OCI-LY1 (cell line): ENCODE measurements at regions not wholly inside any gene's neighbourhood (a gene's known extent, or its start where the extent isn't known, plus 50 kb on each side); places are given as distances from the start of the nearest gene placed in this dataset.

Experiments used
- H2AFZ ChIP-seq: fragments of 200-600 bp; sonication (generic), shearing (Covaris generic); 2 replicates; pipeline ENCODE4 v1.6.0; 2014; ENCODE audit warnings: antibody characterized with exemption, mild to moderate bottlenecking, low read length
- H3F3A ChIP-seq: fragments of 200-600 bp; sonication (generic), shearing (Covaris generic); 2 replicates; pipeline ENCODE4 v1.6.0; 2014; ENCODE audit warnings: mild to moderate bottlenecking, antibody characterized with exemption, low read length, moderate library complexity; ENCODE audit not compliant: insufficient read depth
- H3K27ac ChIP-seq: fragments of 200-600 bp; sonication (generic); 2 replicates; pipeline ENCODE4 v1.5.1; 2014; ENCODE audit warnings: low read length, mixed run types, mild to moderate bottlenecking, low read depth; ENCODE audit not compliant: poor library complexity, severe bottlenecking
- H3K27me3 ChIP-seq: fragments of 200-600 bp; sonication (generic); 2 replicates; pipeline ENCODE4 v1.6.0; 2014; ENCODE audit warnings: antibody characterized with exemption, mild to moderate bottlenecking, low read length, moderate library complexity; ENCODE audit not compliant: insufficient read depth
- H3K36me3 ChIP-seq: fragments of 200-600 bp; sonication (generic); 2 replicates; pipeline ENCODE4 v1.6.1; 2014; ENCODE audit warnings: mild to moderate bottlenecking, antibody characterized with exemption, low read length, moderate library complexity, mixed read lengths; ENCODE audit not compliant: insufficient read depth
- H3K4me1 ChIP-seq: fragments of 200-600 bp; sonication (generic); 2 replicates; pipeline ENCODE4 v1.5.1; 2014; ENCODE audit warnings: mild to moderate bottlenecking, low read length, moderate library complexity; ENCODE audit not compliant: insufficient read depth, severe bottlenecking
- H3K4me2 ChIP-seq: fragments of 200-600 bp; sonication (generic), shearing (Covaris generic); 2 replicates; pipeline ENCODE4 v1.6.1; 2014; ENCODE audit warnings: low read length
- H3K4me3 ChIP-seq: fragments of 200-600 bp; sonication (generic); 2 replicates; pipeline ENCODE4 v1.5.1; 2014; ENCODE audit warnings: low read length, low read depth, mild to moderate bottlenecking, mixed read lengths; ENCODE audit not compliant: poor library complexity, severe bottlenecking
- H3K79me2 ChIP-seq: fragments of 200-600 bp; shearing (Covaris generic); 2 replicates; pipeline ENCODE4 v1.6.1; 2016; ENCODE audit warnings: mixed run types, low read length, mixed read lengths; ENCODE audit not compliant: insufficient read depth
- H3K9ac ChIP-seq: fragments of 200-600 bp; sonication (generic), shearing (Covaris generic); 2 replicates; pipeline ENCODE4 v1.6.1; 2014; ENCODE audit warnings: mild to moderate bottlenecking, low read length, mixed read lengths
- H3K9me2 ChIP-seq: fragments of 200-600 bp; sonication (generic), shearing (Covaris generic); 2 replicates; pipeline ENCODE4 v1.6.1; 2014; ENCODE audit warnings: low read depth, mild to moderate bottlenecking, low read length, mixed read lengths
- H3K9me3 ChIP-seq: fragments of 200-600 bp; shearing (Covaris generic); 2 replicates; pipeline ENCODE4 v1.6.1; 2014; ENCODE audit warnings: low read length, mixed read lengths
- H4K20me1 ChIP-seq: fragments of 200-600 bp; sonication (generic), shearing (Covaris generic); 2 replicates; pipeline ENCODE4 v1.6.0; 2016; ENCODE audit warnings: mild to moderate bottlenecking, low read length; ENCODE audit not compliant: insufficient read depth
- EZH2 ChIP-seq: fragments of 200-600 bp; sonication (generic), shearing (Covaris generic); IDR thresholded peaks from 2 replicates; pipeline ENCODE4 v1.8.0; 2017; ENCODE audit warnings: borderline replicate concordance, mixed run types, mild to moderate bottlenecking, antibody characterized with exemption, low read length, moderate library complexity, mixed read lengths
- TF ChIP-seq, protein P1 (sequence below): fragments of 200-600 bp; sonication (generic), shearing (Covaris generic); IDR thresholded peaks from 2 replicates; pipeline ENCODE4 v1.5.1; 2017; ENCODE audit warnings: mild to moderate bottlenecking, antibody characterized with exemption, low read length, moderate library complexity, mixed read lengths

DNA sequence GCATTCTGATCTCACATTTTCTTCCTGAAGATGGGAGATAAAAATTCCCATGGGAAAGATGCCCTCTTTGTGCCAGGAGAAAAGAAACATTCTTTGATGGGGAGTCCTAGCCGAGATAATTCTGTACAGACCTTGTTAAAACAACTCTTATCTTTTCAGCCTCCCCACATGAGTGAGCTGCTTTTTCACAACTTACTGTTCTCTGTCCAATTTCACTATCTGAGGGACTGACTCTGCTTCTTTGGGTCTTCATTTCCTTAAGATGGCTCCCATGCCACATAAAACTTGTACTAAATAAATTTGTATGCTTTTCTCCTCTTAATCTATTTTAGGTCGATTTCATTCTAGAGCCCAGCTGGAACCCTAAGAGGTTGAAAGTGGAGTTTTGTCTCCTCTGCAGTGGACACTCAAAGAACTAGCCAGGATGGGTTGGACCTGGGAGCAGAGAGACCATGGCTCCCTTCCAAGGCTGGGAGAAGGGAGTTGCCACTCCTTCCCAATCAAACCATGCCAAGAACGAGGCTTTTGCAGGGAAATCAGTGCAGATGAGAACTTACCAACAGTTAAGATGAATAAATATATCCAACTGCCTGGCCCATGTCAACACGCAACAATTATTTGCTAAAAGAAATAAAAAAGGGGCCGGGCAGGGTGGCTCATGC, 285.8 kb upstream of the SULF2 start:
- Histone ChIP-seq H3K27me3 (no peaks in the 10 kb centered on the region; the same call in 1 of the 2 replicates), H2AFZ (no peak overlapping the region), H3F3A (no peaks in the 10 kb centered on the region), H3K9me3 (no peaks in the 10 kb centered on the region), H4K20me1 (no peaks in the 10 kb centered on the region), H3K4me3 (no peak overlapping the region), H3K36me3 (no peaks in the 10 kb centered on the region), H3K9me2 (no peaks in the 10 kb centered on the region), H3K27ac (no peak overlapping the region), H3K4me2 (no peak overlapping the region), H3K9ac (no peak overlapping the region), H3K4me1 (no peaks in the 10 kb centered on the region), H3K79me2 (no peaks in the 10 kb centered on the region)
- TF ChIP-seq, protein P1, sequence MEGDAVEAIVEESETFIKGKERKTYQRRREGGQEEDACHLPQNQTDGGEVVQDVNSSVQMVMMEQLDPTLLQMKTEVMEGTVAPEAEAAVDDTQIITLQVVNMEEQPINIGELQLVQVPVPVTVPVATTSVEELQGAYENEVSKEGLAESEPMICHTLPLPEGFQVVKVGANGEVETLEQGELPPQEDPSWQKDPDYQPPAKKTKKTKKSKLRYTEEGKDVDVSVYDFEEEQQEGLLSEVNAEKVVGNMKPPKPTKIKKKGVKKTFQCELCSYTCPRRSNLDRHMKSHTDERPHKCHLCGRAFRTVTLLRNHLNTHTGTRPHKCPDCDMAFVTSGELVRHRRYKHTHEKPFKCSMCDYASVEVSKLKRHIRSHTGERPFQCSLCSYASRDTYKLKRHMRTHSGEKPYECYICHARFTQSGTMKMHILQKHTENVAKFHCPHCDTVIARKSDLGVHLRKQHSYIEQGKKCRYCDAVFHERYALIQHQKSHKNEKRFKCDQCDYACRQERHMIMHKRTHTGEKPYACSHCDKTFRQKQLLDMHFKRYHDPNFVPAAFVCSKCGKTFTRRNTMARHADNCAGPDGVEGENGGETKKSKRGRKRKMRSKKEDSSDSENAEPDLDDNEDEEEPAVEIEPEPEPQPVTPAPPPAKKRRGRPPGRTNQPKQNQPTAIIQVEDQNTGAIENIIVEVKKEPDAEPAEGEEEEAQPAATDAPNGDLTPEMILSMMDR: no peak
- TF ChIP-seq EZH2: no peak

DNA sequence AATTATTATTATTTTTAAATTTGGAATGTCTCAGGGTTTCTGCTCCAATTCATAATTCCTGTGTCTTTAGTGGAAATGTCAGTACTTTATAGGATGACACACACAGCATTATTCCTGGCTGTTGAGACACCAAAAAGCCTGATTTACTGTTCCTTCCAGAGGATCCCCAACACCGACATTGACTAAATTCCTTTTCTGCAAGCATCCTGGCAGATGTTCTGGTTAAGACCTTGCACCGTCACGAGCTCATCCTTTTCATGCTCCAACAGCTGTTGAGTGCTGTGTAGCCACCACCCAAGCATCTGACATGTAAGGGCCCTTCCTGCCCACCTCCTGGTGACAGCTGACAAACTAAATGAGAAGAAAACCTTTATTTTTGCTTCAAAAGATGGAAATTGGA, 284.3 kb upstream of the SULF2 start:
- H4K20me1 ChIP-seq: no peaks in the 10 kb centered on the region
- no peak overlapping the region for H3K27ac ChIP-seq
- no peak overlapping the region for H3K4me2 ChIP-seq
- no peaks in the 10 kb centered on the region for H3K4me1 ChIP-seq
- no peak for TF ChIP-seq EZH2
- TF ChIP-seq, protein P1: no peak
- no peaks in the 10 kb centered on the region; the same call in 1 of the 2 replicates for H3K27me3 ChIP-seq
- no peak overlapping the region for H3K4me3 ChIP-seq
- no peak overlapping the region for H3K9ac ChIP-seq
- no peak overlapping the region for H2AFZ ChIP-seq
- H3K9me3 ChIP-seq: no peaks in the 10 kb centered on the region
- no peaks in the 10 kb centered on the region for H3F3A ChIP-seq
- no peaks in the 10 kb centered on the region for H3K9me2 ChIP-seq
- no peaks in the 10 kb centered on the region for H3K36me3 ChIP-seq
- no peaks in the 10 kb centered on the region for H3K79me2 ChIP-seq

DNA sequence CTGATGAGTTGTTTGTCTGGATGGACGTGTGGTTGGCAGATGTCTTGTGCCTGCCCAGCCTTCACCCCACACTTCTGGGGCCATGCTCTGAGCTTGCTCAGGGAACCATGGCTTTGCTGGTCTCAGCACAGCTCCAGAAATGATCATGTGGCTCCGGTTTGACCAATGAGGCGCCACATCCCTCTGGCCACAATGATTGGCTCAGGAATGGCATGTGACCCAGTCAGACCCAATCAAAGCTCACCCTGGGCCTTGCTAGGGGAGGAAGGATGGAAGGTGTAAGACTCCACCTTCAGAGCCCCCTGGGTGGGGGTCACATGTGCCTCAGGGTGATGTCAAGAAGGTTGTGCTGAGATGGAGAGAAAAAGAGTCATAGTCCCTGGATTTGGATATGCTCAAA, 281.6 kb upstream of the SULF2 start:
- H3K27ac ChIP-seq: no peak overlapping the region

More for the DNA sequence above, 281.6 kb upstream of the SULF2 start:
- H3K9ac ChIP-seq: no peak overlapping the region
- H2AFZ ChIP-seq: no peak overlapping the region
- H3K4me1 ChIP-seq: no peaks in the 10 kb centered on the region
- no peaks in the 10 kb centered on the region for H3F3A ChIP-seq
- H3K79me2 ChIP-seq: no peaks in the 10 kb centered on the region
- no peaks in the 10 kb centered on the region for H3K9me2 ChIP-seq
- H3K4me3 ChIP-seq: no peak overlapping the region
- no peaks in the 10 kb centered on the region for H3K9me3 ChIP-seq
- H3K27me3 ChIP-seq: no peaks in the 10 kb centered on the region; the same call in 1 of the 2 replicates
- no peak overlapping the region for H3K4me2 ChIP-seq
- H4K20me1 ChIP-seq: no peaks in the 10 kb centered on the region
- H3K36me3 ChIP-seq: no peaks in the 10 kb centered on the region
- TF ChIP-seq EZH2: no peak
- TF ChIP-seq, protein P1: no peak
